SKM-1 treated with dmso at 0.1 percent for 144 hours (cell line): ENCODE measurements at regions not wholly inside any gene's neighbourhood (a gene's known extent, or its start where the extent isn't known, plus 50 kb on each side); places are given as distances from the start of the nearest gene placed in this dataset.

Experiments used
- DNase-seq: peaks from one replicate; lab custom pipeline; 2025; ENCODE audit not compliant: unreplicated experiment; lab: John Stamatoyannopoulos, UW

- DNase-seq = no peak
Observed at GRCh38 chr2:19141234-19142004, 217.0 kb downstream of the OSR1 start.

- no peak for DNase-seq
Observed at GRCh38 chr2:19140463-19141208, 217.8 kb downstream of the OSR1 start.

GRCh38 chr2:19139386-19139785 lies 219.0 kb downstream of the OSR1 start:
- no peak for DNase-seq

- DNase-seq = no peak
Observed at GRCh38 chr2:19138264-19138825, 220.1 kb downstream of the OSR1 start.

GRCh38 chr2:19137433-19137832 lies 221.0 kb downstream of the OSR1 start:
- DNase-seq = no peak

GRCh38 chr2:19132967-19133366 lies 225.5 kb downstream of the OSR1 start:
- no peak for DNase-seq

GRCh38 chr2:19131871-19132270 lies 226.6 kb downstream of the OSR1 start:
- no peak for DNase-seq

- DNase-seq = no peak
Observed at GRCh38 chr2:19128148-19128547, 230.3 kb downstream of the OSR1 start.

- DNase-seq = no peak
Observed at GRCh38 chr2:19127616-19128015, 230.8 kb downstream of the OSR1 start.

GRCh38 chr2:19125901-19126680 lies 232.3 kb downstream of the OSR1 start:
- no peak for DNase-seq

- DNase-seq = no peak
Observed at GRCh38 chr2:19124135-19124534, 234.3 kb downstream of the OSR1 start.

GRCh38 chr2:19123556-19123955 lies 234.9 kb downstream of the OSR1 start:
- no peak for DNase-seq

- no peak for DNase-seq
Observed at GRCh38 chr2:19122220-19122619, 236.2 kb downstream of the OSR1 start.

- peak; percentile 20 for DNase-seq
Observed at GRCh38 chr2:19120941-19121750, 237.3 kb downstream of the OSR1 start.

- no peak for DNase-seq
Observed at GRCh38 chr2:19120181-19120580, 238.2 kb downstream of the OSR1 start.

- no peak for DNase-seq
Observed at GRCh38 chr2:19119326-19120001, 239.0 kb downstream of the OSR1 start.

- no peak for DNase-seq
Observed at GRCh38 chr2:19116918-19117317, 241.5 kb downstream of the OSR1 start.

- no peak for DNase-seq
Observed at GRCh38 chr2:19114754-19115231, 243.6 kb downstream of the OSR1 start.

- DNase-seq = no peak
Observed at GRCh38 chr2:19114126-19114525, 244.3 kb downstream of the OSR1 start.

GRCh38 chr2:19111354-19111753 lies 247.1 kb downstream of the OSR1 start:
- no peak for DNase-seq
